GM19452 (cell line): ENCODE measurements at regions not wholly inside any gene's neighbourhood (a gene's known extent, or its start where the extent isn't known, plus 50 kb on each side); places are given as distances from the start of the nearest gene placed in this dataset.
A peak's percentile ranks its signal among the peaks of the same experiment; 100 is the strongest.

Source experiments
- ATAC-seq: cut with Tn5 transposase; IDR thresholded peaks from one replicate; pipeline ENCODE4 v1.9.1; 2021; ENCODE audit not compliant: unreplicated experiment

DNA sequence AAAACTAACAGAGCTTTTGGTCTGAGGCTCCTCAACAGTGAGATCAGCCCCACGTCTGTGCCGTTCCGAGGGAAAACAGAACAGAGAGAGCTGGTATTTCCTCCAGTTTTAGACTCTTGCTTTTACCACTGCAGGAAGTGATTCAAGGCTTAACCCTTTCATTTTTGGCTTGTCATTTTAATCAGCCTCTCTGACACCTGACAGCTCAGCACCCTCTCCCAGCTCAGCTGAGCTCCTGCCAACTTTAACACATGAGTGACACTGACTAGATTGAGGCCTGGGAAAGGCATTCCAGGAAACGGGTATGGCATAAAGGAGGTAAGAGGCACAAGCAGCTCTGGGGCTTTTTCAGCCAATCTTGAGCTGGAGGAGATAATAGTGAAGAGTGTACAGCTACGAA lies 239.4 kb upstream of the SKOR2 start:
- ATAC-seq = no peak

DNA sequence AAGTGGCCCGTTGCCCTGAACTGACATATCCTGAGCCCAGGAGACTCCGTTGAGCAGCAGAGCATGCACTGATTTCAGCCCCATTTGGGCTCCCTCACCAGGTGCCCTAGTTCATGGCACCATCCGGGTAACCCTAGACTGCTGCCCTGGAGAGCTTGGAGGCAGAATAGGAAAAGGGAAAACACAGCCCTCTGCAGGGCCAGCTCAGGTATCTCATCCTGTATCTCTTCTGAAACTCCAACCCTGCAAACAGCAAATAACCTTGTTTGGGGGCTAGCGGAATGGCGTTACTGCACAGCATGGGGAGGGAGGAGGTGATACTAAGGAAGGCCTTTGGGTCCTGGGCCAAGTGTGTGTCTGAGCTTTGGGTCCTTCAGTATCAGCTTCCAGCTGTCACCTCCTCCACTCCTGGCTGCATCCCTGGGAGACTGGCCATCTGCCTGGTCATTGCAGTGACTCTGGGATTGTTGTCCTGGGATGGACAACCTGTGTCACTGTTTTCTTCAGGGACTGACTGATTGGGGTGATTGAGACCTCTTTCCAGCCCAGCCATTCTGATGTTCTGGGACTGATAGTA lies 233.8 kb upstream of the SKOR2 start:
- ATAC-seq = no peak

DNA sequence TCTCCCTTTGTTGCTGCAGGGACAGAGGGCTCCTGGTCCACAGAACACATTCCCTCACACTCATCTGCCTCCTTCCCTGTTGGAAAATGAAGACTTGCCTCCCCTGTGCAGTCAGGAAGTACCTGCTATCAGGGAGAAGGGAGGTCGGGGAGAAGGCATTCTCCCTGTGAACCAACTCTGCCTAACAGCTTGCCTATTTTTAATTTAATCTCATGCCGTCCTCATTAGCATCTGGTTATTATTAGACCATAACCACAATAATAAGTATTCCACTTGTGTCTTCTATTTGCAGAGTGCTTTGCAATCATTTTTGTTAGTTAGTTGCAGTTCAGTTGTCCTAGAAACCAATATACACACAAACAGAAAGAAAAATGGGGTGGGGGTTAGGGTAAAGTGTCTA lies 232.6 kb upstream of the SKOR2 start:
- no peak for ATAC-seq

DNA sequence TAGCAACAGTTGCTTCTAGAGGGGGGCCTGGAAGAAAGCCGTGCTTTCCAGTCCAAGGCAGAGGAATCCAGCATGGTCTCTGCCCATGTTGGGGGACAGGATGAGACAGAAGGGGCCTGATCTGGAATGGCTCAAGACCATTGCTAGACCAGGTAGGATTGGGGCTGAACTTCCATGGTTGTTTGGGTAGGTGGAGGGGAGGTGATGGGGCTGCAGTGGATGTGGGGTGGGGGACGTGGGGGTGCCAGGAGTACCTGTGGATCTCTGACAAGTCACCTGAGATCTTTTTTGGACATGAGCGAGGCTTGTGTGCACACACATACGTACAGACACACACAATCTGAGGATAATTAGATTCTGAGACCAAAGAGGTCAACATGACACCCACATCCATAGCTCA lies 228.7 kb upstream of the SKOR2 start:
- ATAC-seq = no peak

DNA sequence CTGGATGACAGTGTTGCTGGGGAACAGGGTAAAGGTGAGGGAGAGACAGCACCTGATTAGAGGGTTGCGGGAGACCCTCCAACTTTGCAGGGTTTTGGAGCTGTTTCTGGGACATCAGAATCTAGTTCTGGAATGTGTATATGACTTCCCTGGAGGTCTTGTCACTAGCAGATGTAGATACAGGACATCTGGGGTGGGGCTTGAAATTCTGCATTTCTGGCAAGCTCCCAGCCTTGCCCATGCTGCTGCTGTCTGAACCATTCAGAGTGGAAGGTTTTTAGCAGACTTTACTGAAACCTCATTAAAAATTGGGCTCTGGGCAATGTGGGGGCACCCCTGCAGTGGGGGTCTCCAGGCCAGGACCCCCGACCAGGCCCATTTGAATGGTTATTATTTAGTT lies 220.3 kb upstream of the SKOR2 start:
- ATAC-seq = no peak

DNA sequence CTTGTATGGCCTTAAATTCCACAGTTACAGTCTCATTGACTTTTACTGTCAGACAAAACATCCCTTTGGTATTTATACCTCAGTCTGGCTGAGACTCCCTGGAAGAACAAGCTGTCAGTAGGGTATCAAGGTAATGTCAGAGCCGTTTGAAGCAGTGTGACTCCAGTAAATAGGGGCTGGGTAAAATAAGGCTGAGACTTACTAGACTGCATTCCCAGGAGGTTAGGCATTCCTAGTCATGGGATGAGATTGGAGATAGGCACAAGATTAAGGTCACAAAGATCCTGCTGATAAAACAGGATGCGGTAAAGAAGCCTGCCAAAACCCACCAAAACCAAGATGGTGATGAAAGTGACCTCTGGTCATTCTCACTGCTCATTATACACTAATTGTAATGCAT lies 219.5 kb upstream of the SKOR2 start:
- ATAC-seq = no peak

DNA sequence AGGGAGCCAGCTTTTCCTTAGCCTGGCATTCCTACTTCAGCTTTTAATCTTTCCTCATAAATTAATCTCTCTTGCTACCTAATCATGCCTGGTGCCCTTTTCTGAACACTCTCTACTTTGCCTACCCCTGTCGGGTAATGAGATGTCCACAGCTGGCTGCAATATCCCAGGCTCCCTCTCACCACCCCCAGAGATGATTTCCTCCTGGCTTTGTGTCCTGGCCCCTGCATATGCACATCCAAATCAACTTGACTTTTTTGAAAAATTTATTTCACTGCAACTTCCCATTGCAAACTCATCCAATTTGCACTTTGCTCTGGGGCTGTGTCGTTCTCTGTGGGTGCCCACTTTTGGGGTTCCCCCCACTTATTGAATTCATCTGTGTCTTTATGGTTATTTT lies 218.1 kb upstream of the SKOR2 start:
- no peak for ATAC-seq

DNA sequence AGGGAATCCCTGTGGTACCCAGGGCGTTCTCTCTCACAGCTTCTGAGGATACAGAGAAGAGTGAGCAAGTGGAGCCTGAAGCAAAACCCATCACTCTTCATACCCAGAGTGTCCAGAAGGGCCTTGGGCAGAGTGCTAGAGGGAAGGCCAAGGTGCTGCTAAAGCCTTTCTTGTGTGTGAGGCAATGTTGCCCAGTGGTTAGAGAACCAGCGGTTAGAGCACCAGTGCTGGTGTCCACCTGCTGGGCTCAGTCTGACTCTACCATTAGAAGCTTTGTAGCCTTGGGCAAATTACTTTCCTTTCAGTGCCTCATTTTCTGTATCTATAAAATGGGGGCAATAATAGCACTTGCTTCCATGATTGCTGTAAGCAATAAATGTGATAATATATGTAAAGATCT lies 210.5 kb upstream of the SKOR2 start:
- no peak for ATAC-seq

DNA sequence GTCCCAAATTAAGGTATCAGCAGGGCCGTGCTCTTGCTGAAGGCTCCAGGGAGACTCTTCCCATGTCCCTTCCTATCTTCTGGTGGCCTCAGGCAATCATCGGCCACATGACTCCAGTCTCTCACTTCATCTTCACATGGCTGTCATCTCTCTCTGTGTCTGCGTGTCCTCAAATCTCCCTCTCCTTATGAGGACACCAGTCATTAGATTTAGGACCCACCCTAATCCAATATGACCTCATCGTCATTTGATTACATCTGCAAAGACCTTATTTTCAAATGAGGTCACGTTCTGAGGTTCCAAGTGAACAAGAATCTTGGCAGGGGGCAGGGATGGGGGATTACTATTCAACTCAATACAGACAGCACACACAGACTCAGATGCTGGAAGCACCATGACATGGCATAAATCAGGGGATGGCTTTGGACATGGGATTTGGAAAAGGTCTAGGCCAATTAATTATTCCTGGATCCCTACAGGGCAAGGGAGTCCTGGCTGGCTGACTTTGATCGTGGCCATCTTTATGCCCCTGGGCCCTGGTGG lies 210.0 kb upstream of the SKOR2 start:
- ATAC-seq = no peak

DNA sequence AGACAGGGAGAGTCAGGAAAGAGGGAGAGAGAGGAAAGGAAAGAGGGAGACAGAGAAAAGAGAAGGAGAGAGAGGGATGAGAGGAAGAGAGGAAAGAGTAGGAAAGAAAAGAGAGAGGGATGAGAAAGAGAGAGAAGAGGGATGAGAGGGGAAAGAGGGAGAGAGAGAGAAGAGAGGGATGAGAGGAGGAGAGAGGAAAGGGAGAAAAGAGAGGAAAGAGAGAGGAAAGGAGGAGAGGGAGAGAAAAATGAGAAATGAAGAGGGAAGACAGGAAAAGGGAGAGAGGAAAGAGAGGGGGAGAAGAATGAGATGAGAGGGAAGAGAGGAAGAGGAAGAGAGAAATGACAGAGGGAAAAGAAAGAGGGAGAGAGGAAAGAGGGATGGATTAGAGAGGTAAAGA lies 207.0 kb upstream of the SKOR2 start:
- no peak for ATAC-seq

DNA sequence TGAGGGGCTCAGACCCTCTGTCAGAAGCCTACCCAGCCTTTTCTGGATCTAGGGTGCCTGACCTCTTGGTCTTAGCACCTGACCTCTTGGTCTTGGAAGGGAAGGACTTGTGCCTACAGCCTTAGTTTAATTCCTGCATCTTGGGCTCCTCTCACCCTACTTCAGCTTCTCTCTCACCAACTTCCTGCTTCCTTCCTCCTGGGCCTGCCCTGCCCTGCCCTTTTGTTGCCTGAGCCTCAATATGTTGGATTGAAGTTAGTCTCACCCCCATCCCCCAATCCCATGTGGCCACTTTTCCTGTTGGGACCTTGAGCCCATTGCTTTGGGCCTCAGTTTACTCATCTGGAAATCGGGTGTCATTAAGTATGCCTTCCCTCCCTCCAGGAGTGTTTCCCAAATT lies 206.2 kb upstream of the SKOR2 start:
- no peak for ATAC-seq

DNA sequence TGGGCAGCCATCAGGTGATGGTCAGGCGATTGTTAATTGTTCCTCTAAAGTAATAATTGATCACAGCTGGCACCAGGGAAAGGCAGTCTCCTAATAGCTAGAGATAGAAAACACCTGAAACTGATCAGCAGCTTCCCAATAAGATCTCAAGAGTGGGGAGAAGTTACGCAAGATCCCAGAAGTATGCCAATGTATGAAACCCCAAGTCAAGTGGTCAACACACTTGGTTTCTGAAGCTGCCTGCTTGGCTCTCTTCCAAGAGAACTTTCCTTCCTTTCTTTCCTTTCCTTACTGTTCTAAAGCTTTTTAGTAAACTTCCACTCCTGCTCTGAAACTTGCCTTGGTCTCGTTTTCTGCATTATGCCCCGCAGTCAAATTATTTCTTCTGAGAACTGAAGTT lies 201.6 kb upstream of the SKOR2 start:
- no peak for ATAC-seq

DNA sequence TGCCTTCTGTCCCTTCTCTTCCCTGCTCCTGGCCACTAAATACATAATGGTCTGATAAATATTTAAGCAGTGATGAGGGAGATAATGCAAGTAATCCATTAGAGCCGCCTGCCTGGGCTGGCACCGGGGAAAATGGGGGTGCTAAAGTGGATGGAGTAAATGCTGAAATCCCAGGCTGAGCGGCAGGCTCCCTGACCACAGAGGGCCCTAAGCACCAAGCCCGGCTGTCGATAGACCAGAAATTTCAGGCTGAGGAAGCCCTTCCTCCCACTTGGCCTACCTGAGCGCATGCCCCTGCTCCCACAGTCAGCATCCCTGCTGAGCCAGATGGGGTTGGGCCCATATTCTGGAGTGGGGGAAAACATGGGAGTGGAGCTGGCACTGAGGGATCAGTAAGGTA lies 197.5 kb upstream of the SKOR2 start:
- no peak for ATAC-seq

DNA sequence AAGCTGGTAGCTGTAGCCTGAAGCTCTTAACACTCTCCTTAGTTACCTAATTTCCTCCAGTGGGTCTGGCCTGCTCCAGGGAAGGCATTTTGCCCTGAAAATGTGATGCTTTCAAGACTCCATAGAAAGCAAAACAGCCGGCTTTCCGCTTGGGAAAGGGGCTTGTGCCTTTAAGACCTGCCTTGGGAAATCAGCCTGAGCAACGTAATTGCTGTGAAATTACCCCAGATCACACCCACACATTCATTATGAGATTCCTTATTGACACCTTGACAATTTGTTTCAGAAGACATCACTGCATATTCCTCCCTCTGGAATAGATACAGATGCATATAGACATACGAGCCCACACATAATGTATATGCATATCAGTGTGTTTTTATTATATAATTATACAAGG lies 190.5 kb upstream of the SKOR2 start:
- no peak for ATAC-seq

DNA sequence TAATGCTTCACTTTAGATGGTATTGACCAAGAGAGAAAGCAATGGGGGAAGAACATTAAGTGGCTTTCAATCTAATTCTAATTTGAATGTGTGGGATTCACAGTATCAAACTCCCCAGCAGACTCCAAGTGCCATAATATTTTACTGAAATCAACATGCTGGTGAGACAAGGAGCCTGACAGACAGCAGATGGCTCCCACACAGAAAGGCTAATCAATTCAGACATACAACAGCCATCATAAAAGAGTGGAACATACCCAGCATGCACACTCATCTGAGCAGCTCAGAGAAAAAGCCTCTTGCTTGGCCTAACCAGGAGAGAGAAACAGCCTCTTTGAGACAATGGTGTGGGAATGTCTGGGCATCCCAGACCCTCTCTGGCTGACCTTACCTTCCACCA lies 186.5 kb upstream of the SKOR2 start:
- ATAC-seq = no peak

DNA sequence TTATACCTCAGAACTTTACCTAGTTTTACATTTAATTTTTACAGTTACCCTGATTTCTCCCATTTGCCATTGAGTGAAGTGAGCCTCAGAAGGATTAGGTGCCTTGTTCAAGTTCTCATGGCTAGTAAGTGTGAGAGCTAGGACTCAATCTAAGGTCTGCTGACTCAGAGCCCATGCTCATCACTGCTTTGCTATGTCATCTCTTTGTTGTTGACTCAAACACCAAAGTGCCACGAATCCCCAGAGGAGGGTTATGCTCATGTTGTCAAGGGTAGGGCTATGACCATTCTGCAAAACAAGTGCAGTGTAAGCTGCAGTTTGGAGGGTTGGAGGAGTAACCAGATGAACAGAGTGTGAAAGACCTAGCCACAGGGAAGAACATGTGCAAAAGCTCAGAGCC lies 185.4 kb upstream of the SKOR2 start:
- no peak for ATAC-seq

DNA sequence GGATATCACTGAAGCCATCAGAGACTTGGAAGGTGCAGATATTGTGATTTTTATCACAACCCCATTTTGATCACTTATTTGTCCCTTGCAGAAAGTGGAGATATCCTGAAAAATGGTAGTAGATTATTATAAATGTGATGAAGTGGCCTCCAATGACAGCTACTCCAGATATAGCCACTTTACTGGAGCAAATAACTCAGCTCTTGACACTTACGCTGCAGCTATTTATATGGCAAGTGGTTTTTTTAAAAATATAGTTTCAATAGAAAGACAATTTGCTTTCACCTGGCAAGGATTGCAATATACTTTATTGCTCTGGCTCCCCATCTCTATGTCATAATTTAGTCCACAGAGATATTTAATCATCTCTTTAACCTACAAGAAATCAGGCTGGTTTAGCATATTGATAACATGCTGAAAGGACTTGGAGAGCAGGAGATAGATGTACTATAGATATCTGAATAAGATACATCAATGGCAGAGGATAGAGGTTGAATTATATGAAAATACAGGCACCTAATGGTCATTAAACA lies 182.8 kb upstream of the SKOR2 start:
- no peak for ATAC-seq

DNA sequence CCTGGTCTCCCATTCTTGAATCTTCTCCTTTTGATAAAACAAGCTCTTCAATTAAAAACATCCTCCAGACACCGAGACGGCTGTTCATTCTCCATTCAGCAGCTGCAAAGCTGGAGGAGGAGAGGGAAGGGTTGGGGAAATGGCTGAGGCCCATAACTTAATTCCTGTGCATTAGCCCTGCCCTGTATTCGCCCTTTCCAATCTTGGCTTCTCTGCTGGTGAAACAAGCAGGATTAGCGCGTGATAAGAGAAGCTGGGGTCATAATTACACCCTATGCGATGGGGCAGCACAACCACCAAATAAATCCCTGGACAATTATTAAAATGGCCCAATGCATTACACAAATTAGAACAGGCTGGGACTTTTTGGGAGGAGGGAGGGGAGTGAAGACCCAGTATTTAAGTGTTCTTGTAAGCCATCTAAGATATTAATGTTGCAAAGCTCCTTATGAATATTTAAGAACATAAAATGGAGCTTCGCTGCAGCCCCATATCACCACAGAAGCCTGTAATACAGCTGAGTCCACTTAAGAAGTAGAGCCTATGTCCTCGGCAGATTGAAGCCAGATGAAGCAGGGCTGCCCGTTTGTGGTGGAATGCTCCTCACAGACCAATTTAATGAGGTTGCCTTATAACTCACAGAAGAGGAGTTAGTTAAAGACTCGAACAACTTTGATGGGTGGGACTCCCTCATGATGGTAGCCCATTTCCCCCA lies 176.6 kb upstream of the SKOR2 start:
- ATAC-seq = no peak

DNA sequence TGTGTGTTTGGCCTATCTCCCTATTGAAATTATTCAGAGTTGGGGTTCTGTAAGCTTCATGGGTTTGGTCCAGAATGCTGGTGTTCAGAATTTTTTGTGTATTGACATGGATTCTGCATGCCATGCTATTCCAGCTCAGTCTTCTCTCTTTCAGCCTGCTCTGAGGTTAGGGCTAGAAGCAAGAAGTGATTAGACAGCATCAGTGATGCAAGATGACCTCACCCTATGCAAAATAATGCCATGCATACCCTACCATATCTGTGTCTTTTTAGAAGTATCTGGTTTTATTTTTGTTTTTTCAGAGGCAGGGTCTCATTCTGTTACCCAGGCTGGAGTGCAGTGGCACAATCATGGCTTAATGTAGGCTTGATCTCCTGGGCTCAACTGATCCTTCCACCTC lies 175.6 kb upstream of the SKOR2 start:
- ATAC-seq = no peak

DNA sequence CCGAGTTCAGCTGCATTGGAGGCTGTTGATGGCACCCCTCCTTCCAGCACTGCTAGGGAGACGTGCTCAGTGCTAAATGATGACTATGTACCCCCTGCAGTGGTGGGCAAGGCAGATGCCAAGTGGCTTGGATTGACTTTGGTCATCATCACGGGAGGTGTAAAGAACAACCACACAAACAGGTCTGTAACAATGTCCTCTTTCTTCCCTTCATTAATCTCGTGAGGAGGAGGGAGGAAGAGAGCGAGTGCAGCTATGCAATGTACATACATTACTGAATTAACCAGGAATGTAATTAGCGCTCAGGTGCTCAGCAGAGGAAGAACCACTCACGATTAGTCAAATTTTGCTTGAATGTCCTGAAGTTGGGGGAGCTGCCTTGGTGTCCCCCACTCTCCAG lies 173.9 kb upstream of the SKOR2 start:
- ATAC-seq = no peak

DNA sequence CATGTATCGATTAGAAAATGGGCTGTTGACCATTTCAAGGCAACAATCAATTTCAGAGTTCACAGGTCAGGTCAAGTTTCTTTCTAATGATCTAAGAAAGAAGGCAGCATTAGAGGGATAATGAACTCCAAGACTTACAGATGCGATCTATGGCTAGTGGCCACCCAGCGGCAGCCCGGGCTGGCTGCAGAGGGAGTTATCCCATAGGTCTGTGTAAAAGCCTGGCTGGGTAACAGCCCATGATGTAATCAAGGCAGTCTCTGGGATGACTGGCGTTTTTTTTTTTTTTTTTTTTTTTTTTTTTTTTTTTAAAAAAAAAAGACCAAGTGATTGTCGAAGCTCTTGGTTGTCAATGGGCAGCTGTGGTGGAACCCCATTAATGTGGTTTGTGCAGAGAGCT lies 171.1 kb upstream of the SKOR2 start:
- ATAC-seq = no peak

DNA sequence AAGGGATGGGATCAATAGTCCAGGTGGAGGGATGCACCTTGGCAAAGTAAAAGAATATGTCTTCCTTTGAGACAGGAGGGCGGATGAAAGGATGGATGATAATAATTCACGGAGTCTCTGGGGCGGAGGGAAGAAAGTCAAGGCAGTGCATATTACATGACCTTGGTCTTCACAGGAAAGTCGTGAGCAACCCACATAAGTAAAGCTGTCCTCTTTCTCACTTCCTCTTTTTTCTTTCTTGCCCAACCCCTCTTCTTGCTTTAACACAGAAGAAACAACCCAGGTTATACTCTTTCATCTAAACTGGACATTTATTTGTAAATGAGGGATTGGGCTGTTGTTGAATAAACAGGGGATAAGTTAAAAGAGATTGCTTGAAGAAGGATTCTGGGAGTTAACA lies 168.7 kb upstream of the SKOR2 start:
- peak; percentile 72 for ATAC-seq

DNA sequence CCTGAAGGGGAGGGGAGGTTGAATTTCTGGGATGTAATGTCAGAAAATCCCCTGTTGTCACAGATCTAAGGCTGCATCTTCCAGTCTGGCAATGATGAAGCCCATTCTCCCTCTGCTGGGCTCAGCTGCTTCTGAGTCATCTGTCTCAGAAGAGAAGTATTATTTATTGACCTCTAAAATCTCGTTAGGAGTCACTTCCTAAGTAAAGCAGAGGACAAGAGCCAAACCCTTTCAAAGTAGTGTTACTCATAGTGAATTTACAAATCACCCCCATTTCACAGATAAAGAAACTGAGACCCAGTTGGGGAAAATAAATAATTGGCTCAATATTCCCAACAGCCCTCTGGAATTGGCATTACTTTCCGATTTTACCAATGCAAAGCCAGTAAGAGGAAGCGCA lies 167.3 kb upstream of the SKOR2 start:
- ATAC-seq = no peak
